ENCODE measurements at regions not wholly inside any gene's neighbourhood (a gene's known extent, or its start where the extent isn't known, plus 50 kb on each side); places are given as distances from the start of the nearest gene placed in this dataset.

DNA sequence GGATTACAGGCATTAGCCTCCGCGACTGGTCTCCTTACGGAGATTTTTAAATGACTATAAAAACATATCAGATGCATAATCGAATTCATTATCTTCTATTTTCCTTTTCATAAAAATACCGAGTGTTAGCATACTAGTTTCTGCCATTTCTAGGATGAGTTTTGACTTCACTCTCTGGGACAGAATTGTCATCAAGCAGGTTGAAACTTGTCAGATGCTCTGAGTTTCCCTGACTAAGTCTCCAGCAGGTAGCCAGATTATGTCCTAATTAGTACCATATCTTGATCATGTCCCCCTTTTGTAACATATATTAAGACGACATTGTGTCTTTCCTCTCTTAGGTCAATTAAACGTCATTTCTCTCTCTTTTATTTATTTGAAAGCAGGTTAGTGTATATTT lies 103.5 kb upstream of the RASSF8 start:
- no peak for TF ChIP-seq CTCF (IDR thresholded peaks at IDR 0.05)
- TF ChIP-seq ZFX (IDR thresholded peaks at IDR 0.05; ENCODE audit: borderline replicate concordance) = no peak
